IMR-90 (cell line): ENCODE measurements at regions not wholly inside any gene's neighbourhood (a gene's known extent, or its start where the extent isn't known, plus 50 kb on each side); places are given as distances from the start of the nearest gene placed in this dataset.

Experiments
- CEBPB ChIP-seq: IDR thresholded peaks from 2 replicates; pipeline ENCODE4 v1.6.1; 2012; ENCODE audit warnings: low read depth, low read length, improper control_type of control experiment
- MXI1 ChIP-seq: IDR thresholded peaks from 2 replicates; pipeline ENCODE4 v1.6.1; 2012; ENCODE audit warnings: low read depth, mild to moderate bottlenecking, low read length, moderate library complexity, borderline replicate concordance
- RCOR1 ChIP-seq: IDR thresholded peaks from 2 replicates; pipeline ENCODE4 v1.6.1; 2012; ENCODE audit warnings: mild to moderate bottlenecking, low read length, improper control_type of control experiment; ENCODE audit not compliant: insufficient replicate concordance
- TF ChIP-seq, protein P1 (sequence below): conservative IDR thresholded peaks from 2 replicates; pipeline ENCODE4 v1.5.1; 2012; ENCODE audit warnings: mild to moderate bottlenecking, low read depth, low read length, improper control_type of control experiment
- TF ChIP-seq, protein P2 (sequence below): fragments of 150-350 bp; IDR thresholded peaks from 2 replicates; pipeline ENCODE4 v1.6.1; 2016; ENCODE audit warnings: low read depth, mild to moderate bottlenecking, low read length, moderate library complexity, borderline replicate concordance

GRCh38 chr5:5632678-5633077 lies 210.2 kb downstream of the ICE1 start:
- TF ChIP-seq MXI1: no peak
- TF ChIP-seq, protein P1, sequence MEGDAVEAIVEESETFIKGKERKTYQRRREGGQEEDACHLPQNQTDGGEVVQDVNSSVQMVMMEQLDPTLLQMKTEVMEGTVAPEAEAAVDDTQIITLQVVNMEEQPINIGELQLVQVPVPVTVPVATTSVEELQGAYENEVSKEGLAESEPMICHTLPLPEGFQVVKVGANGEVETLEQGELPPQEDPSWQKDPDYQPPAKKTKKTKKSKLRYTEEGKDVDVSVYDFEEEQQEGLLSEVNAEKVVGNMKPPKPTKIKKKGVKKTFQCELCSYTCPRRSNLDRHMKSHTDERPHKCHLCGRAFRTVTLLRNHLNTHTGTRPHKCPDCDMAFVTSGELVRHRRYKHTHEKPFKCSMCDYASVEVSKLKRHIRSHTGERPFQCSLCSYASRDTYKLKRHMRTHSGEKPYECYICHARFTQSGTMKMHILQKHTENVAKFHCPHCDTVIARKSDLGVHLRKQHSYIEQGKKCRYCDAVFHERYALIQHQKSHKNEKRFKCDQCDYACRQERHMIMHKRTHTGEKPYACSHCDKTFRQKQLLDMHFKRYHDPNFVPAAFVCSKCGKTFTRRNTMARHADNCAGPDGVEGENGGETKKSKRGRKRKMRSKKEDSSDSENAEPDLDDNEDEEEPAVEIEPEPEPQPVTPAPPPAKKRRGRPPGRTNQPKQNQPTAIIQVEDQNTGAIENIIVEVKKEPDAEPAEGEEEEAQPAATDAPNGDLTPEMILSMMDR: no peak
- TF ChIP-seq, protein P2, sequence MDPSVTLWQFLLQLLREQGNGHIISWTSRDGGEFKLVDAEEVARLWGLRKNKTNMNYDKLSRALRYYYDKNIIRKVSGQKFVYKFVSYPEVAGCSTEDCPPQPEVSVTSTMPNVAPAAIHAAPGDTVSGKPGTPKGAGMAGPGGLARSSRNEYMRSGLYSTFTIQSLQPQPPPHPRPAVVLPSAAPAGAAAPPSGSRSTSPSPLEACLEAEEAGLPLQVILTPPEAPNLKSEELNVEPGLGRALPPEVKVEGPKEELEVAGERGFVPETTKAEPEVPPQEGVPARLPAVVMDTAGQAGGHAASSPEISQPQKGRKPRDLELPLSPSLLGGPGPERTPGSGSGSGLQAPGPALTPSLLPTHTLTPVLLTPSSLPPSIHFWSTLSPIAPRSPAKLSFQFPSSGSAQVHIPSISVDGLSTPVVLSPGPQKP: no peak
- TF ChIP-seq CEBPB: no peak
- no peak for TF ChIP-seq RCOR1
